Fibroblast of lung (primary cell): ENCODE measurements at regions not wholly inside any gene's neighbourhood (a gene's known extent, or its start where the extent isn't known, plus 50 kb on each side); places are given as distances from the start of the nearest gene placed in this dataset.

Experiments
- EZH2 ChIP-seq: IDR thresholded peaks from 2 replicates; pipeline ENCODE4 v1.5.1; 2012; ENCODE audit warnings: low read length, control low read depth, mild to moderate bottlenecking; ENCODE audit errors: missing control alignments
- TF ChIP-seq, protein P1 (sequence below), 2 donors: IDR thresholded peaks in 1 of 2; conservative IDR thresholded peaks in 1 of 2; 1 replicate in 1 of 2; 2 replicates in 1 of 2; pipeline ENCODE4 v1.5.1; 2011 to 2012; ENCODE audit warnings: low read length in 2 of 2, control low read depth in 1 of 2, inconsistent platforms in 1 of 2, low read depth in 1 of 2, mild to moderate bottlenecking in 1 of 2

DNA sequence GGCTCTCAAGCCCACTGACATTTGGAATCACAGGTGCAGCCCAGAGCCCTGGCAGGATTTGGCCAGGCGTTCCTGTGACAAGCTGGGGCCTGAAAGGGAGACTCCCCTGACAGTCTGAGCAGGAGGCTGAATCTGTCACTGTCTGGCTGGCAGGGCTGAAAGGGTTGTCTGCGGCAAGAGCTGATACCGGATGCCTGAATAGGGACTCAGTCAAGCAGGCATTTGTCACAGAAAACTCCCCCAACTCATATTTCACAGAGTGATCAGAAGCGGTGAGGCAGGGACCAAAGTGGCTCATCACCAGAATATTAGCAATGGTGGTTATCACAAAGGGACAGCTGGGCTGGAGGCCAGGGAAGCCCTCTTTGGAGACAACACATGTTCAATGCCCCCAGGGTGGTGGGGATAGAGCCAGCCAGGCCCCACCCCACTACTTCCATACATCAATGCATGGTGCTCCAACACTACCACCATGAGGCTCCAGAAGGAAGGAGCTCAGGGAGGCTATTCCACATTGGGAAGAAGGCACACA is 295.5 kb downstream of the DTWD2 start:
- TF ChIP-seq EZH2, result no peak
- TF ChIP-seq, protein P1, sequence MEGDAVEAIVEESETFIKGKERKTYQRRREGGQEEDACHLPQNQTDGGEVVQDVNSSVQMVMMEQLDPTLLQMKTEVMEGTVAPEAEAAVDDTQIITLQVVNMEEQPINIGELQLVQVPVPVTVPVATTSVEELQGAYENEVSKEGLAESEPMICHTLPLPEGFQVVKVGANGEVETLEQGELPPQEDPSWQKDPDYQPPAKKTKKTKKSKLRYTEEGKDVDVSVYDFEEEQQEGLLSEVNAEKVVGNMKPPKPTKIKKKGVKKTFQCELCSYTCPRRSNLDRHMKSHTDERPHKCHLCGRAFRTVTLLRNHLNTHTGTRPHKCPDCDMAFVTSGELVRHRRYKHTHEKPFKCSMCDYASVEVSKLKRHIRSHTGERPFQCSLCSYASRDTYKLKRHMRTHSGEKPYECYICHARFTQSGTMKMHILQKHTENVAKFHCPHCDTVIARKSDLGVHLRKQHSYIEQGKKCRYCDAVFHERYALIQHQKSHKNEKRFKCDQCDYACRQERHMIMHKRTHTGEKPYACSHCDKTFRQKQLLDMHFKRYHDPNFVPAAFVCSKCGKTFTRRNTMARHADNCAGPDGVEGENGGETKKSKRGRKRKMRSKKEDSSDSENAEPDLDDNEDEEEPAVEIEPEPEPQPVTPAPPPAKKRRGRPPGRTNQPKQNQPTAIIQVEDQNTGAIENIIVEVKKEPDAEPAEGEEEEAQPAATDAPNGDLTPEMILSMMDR (conservative IDR thresholded peaks at IDR 0.05 in 1 of 2, IDR thresholded peaks at IDR 0.05 in 1 of 2; ENCODE audit: low read depth in 1 of 2, low read length in 2 of 2), result no peak
